Cardiac muscle cell (in vitro differentiated cells and primary cell): ENCODE measurements at regions not wholly inside any gene's neighbourhood (a gene's known extent, or its start where the extent isn't known, plus 50 kb on each side); places are given as distances from the start of the nearest gene placed in this dataset.

ENCODE experiments used
- DNase-seq, 2 donors: peaks; one replicate each; pipeline versions ENCODE4 v3.0.0 to v3.0.0-alpha.2; 2010 to 2017; ENCODE audit warnings: low read depth in 1 of 2, low spot score in 1 of 2
- H3K27ac ChIP-seq: fragments of 200-600 bp; sonication (generic); 2 replicates; pipeline ENCODE4 v1.5.1; 2016
- H3K27me3 ChIP-seq: fragments of 200-600 bp; sonication (generic); 2 replicates; pipeline ENCODE4 v1.6.0; 2016; ENCODE audit warnings: control low read depth
- H3K36me3 ChIP-seq: fragments of 200-600 bp; sonication (generic); 2 replicates; pipeline ENCODE4 v1.5.1; 2016; ENCODE audit warnings: control low read depth
- H3K4me1 ChIP-seq: fragments of 200-600 bp; sonication (generic); 2 replicates; pipeline ENCODE4 v1.8.1; 2017; ENCODE audit warnings: low read depth, mild to moderate bottlenecking, mixed run types
- H3K4me3 ChIP-seq: fragments of 200-600 bp; sonication (generic); 2 replicates; pipeline ENCODE4 v1.5.1; 2016; ENCODE audit warnings: mild to moderate bottlenecking
- H3K9me3 ChIP-seq: fragments of 200-600 bp; sonication (generic); 2 replicates; pipeline ENCODE4 v1.5.1; 2017; ENCODE audit warnings: low read depth, mild to moderate bottlenecking, control low read depth
- CTCF ChIP-seq: IDR thresholded peaks from 2 replicates; pipeline ENCODE4 v1.5.1; 2012; ENCODE audit warnings: low read depth, mild to moderate bottlenecking, low read length

GRCh38 chrX:69072486-69073006, 92.7 kb downstream of the PJA1 start:
- no peaks in the 10 kb centered on the region for H3K9me3 ChIP-seq
- H3K4me3 ChIP-seq: no peak overlapping the region
- H3K27me3 ChIP-seq: no peaks in the 10 kb centered on the region
- no peak for DNase-seq
- H3K36me3 ChIP-seq: no peaks in the 10 kb centered on the region
- no peak overlapping the region for H3K27ac ChIP-seq
- H3K4me1 ChIP-seq: peaks cover 13% of the 10 kb centered on the region
- TF ChIP-seq CTCF: no peak

- Histone ChIP-seq H3K27ac (peak overlapping the region; percentile 26), H3K36me3 (no peaks in the 10 kb centered on the region), H3K4me3 (no peak overlapping the region), H3K27me3 (no peaks in the 10 kb centered on the region), H3K4me1 (peaks cover 18% of the 10 kb centered on the region), H3K9me3 (no peaks in the 10 kb centered on the region)
- peak; percentile 32 to 63 for DNase-seq
- no peak for TF ChIP-seq CTCF
These were observed 94.2 kb downstream of the PJA1 start for GRCh38 chrX:69070949-69071650.

- H3K27me3 ChIP-seq: no peaks in the 10 kb centered on the region
These were observed 95.4 kb downstream of the PJA1 start for GRCh38 chrX:69069876-69070275.

GRCh38 chrX:69069086-69069445, 96.2 kb downstream of the PJA1 start:
- DNase-seq: no peak
- Histone ChIP-seq H3K4me3 (no peak overlapping the region), H3K27me3 (no peaks in the 10 kb centered on the region), H3K9me3 (no peaks in the 10 kb centered on the region), H3K27ac (no peak overlapping the region), H3K36me3 (no peaks in the 10 kb centered on the region), H3K4me1 (peaks cover 18% of the 10 kb centered on the region)
- TF ChIP-seq CTCF: no peak

More at GRCh38 chrX:69069876-69070275, 95.4 kb downstream of the PJA1 start:
- Histone ChIP-seq H3K9me3 (no peaks in the 10 kb centered on the region), H3K36me3 (no peaks in the 10 kb centered on the region), H3K4me1 (peaks cover 18% of the 10 kb centered on the region), H3K4me3 (no peak overlapping the region), H3K27ac (no peak overlapping the region)
- no peak for DNase-seq
- no peak for TF ChIP-seq CTCF

- Histone ChIP-seq H3K9me3 (no peaks in the 10 kb centered on the region), H3K4me1 (peaks cover 18% of the 10 kb centered on the region), H3K36me3 (no peaks in the 10 kb centered on the region), H3K27ac (no peak overlapping the region), H3K4me3 (no peak overlapping the region), H3K27me3 (no peaks in the 10 kb centered on the region)
- TF ChIP-seq CTCF: no peak
- no peak for DNase-seq
These were observed 96.8 kb downstream of the PJA1 start for GRCh38 chrX:69068301-69069085.
